ENCODE measurements at regions not wholly inside any gene's neighbourhood (a gene's known extent, or its start where the extent isn't known, plus 50 kb on each side); places are given as distances from the start of the nearest gene placed in this dataset.

DNA sequence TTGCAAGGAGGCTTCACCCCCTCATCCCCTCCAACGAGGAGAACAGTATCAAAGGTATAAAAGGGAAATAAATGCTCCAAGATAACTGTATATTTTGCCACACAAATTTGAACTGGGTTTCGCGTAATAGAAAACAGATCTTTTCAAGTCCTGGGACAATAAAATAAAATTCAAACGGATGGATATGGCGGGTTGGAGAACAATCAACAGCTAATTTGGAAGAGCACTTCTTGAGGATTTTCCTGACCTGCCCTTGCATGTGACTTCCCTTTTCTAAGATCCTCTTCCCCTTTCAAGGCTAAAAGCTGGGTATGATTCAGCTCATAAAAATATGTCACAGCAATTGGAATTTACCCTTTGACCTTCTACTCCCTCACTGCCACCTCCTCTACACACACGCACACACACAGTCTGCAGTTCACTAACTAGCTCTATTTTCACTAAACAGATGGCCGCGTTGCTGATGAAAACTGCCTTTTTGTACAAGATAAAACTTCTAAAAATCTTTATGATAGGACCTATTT, 386.9 kb downstream of the FIGN start:
- WGBS, 10 experiments, result 20 to 100% (median 74%) methylated on average over 1 to 8 of the region's 8 CpGs; no CpG with 5 or more reads in 1 of the 10 experiments
- ATAC-seq (replicated peaks in 6 of 8), result peak in 5 of 8 experiments; percentile 20 to 65 (median 50)
- Histone ChIP-seq H3K4me3 (peak overlapping the region in 1 of 5 donors; percentile 23), H3K27ac (no peak overlapping the region), H3K4me1 (replicated peaks in 1 of 2) (peaks cover 5 to 35% of the 10 kb centered on the region in 2 donors)
- in situ Hi-C loops (cut with MboI; ENCODE audit: low pct_unique_long_range_greater_than_20kb in 2 of 9, low sequenced_read_pairs in 9 of 9, unreplicated experiment in 9 of 9), result loop anchor here in 2 of 9 experiments (25.0 kb wide), 3 partner anchors 538 to 1088 kb away; no protein-coding TSS in a partner anchor

DNA sequence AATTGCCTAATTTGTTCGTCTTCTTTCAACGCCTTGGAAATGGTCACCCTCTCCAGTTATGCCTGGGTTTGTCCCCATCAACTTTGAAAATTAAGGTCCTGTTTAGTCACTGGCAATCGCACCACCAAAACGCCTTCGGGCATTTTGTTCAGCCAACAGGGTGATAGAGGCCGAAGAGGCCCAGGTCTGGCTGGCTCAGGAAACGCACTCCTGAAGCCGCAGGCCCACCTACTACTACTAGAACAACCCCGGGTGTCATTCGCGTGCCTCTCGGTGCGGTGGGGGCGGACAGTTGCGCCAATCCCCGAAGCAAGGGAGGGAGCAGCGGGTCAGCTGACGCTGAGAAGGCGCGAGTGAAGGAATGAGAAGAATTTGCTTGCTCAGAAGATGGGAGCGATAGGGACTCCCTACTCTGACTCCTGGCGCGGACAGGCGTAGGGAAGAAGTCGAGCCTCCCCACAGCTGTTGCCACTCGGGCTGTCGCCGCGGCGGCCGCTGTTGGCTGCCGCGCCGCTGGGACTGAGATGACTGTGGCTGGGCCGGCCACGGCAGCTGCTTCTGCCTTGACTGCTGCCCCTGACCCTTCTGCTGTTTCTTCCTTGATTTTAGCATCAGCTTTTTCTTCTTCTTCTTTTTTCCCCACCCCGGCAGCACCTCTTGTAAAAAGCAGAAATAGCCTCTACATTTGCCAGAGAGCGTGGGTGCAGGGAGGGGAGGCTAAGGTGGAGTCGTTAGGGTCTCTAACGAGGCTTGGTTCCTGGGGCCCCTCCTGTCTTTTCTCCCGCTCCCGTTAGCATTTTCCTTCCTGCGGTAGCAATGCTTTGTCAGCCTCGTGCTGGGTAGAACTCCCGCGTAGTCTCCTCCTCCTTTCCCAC, 387.6 kb downstream of the FIGN start:
- in situ Hi-C loops (cut with MboI; ENCODE audit: low pct_unique_long_range_greater_than_20kb in 2 of 9, low sequenced_read_pairs in 9 of 9, unreplicated experiment in 9 of 9), result loop anchor here in 2 of 9 experiments (25.0 kb wide), 3 partner anchors 539 to 1089 kb away; no protein-coding TSS in a partner anchor
- H3K27ac ChIP-seq, result peak overlapping the region; percentile 14 to 53
- 11 to 100% (median 48%) methylated on average over 3 to 16 of the region's 46 CpGs; no CpG with 5 or more reads in 2 of the 10 experiments for WGBS, 10 experiments
- H3K4me1 ChIP-seq (replicated peaks in 1 of 2), result peaks cover 5 to 35% of the 10 kb centered on the region in 2 donors
- H3K4me3 ChIP-seq, result peak overlapping the region in 4 of 5 donors; percentile 3 to 23 (median 12)
- peak in 6 of 8 experiments; percentile 88 to 96 (median 94) for ATAC-seq (replicated peaks in 6 of 8)

DNA sequence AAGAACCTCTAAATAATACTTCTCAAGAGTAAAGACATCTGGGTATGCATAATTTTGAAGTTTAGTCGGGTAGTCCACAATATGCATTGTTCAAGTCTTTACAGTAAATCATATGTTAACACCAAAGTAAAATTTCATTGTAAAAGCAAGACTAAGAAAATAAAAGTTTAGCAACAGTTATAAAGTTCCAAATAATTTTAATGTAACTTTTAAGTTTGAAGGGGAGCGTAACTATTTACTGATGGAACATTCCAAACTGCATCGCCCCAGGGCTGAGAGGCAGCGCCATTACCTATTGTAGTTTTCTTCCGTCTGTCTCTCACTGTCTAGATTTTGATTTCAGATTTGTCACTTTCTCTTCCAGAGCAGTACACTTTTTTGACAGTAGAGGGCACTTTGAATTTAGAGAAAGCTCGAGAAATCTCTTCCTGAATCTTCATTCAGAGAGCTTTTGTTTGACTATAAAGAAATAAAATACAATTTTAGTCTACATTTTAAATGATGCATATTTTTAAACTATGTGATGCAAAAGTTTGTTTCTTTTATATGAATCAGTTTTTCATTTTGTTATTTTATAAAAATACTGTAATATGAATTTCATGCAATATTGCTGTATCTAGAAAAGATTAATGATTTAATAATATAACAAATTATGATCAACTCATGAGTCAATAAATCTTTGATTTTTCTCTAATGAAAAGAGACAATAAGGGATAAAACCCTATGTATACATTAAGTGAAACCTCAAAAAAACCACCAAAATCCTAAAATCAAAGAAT, 389.8 kb downstream of the FIGN start:
- ATAC-seq (replicated peaks in 6 of 8), result peak in 2 of 8 experiments; percentile 45 to 55
- 0 to 22% (median 6%) methylated on average over 3 to 6 of the region's 6 CpGs for WGBS, 10 experiments
- H3K4me1 ChIP-seq (replicated peaks in 1 of 2), result peaks cover 5 to 27% of the 10 kb centered on the region in 2 donors
- H3K27ac ChIP-seq, result no peak overlapping the region
- in situ Hi-C loops (cut with MboI; ENCODE audit: low pct_unique_long_range_greater_than_20kb in 2 of 9, low sequenced_read_pairs in 9 of 9, unreplicated experiment in 9 of 9), result loop anchor here in 2 of 9 experiments (25.0 kb wide), 3 partner anchors 541 to 1091 kb away; no protein-coding TSS in a partner anchor
- H3K4me3 ChIP-seq, result no peak overlapping the region

DNA sequence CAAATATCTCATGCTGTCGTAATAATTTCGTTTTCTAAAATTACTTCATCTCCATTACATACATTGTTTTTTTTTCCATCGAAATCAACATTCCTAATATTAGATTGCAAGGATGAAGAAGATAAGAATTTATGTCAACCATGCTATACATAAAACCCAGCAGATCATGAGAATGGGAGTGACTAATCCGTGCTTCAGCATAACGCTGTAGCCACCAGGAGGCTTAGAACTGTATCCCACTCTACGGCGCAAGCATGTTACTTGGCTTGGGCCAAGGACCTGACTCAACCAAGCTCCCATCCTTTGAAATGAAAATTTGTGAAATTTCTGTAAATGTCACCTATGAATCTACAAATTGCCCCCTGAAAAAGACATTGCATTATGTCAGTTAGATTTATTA, 392.5 kb downstream of the FIGN start:
- 81 to 100% (median 94%) methylated on average over 2 to 7 of the region's 7 CpGs; no CpG with 5 or more reads in 1 of the 10 experiments for WGBS, 10 experiments
- Histone ChIP-seq H3K4me3 (no peak overlapping the region), H3K4me1 (replicated peaks in 1 of 2) (peaks cover under 1 to 10% of the 10 kb centered on the region in 2 donors), H3K27ac (no peak overlapping the region)
- in situ Hi-C loops (cut with MboI; ENCODE audit: low pct_unique_long_range_greater_than_20kb in 2 of 9, low sequenced_read_pairs in 9 of 9, unreplicated experiment in 9 of 9), result loop anchor here in 2 of 9 experiments (25.0 kb wide), 3 partner anchors 544 to 1094 kb away; no protein-coding TSS in a partner anchor
- no peak for ATAC-seq (replicated peaks in 6 of 8)

DNA sequence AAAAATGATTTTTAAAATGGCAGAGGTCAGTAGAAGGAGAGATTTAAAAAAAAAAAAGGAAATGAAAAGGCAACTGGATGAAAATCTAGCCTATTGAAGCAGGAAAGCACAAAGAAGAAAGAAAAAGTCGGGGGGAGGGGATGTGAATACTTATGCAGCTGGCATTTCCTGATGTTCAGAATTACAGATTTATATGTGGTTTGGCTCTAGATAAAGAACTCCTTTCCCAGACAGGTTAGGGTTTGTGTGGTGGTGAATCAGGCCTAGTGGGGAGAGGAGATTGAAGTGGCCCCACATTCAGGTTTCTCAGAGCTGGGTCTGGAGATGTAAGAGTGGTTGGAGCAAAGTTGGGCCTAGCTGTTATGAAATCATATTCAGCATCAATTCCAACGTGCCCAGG, 394.4 kb downstream of the FIGN start:
- Histone ChIP-seq H3K27ac (no peak overlapping the region), H3K4me1 (replicated peaks in 1 of 2) (no peaks in the 10 kb centered on the region), H3K4me3 (no peak overlapping the region)
- in situ Hi-C loops (cut with MboI; ENCODE audit: low pct_unique_long_range_greater_than_20kb in 2 of 9, low sequenced_read_pairs in 9 of 9, unreplicated experiment in 9 of 9), result loop anchor here in 2 of 9 experiments (25.0 kb wide), 3 partner anchors 546 to 1096 kb away; no protein-coding TSS in a partner anchor
- ATAC-seq (replicated peaks in 6 of 8), result no peak
- WGBS, 10 experiments, result 24 to 100% (median 75%) methylated on average over 1 to 2 of the region's 2 CpGs

DNA sequence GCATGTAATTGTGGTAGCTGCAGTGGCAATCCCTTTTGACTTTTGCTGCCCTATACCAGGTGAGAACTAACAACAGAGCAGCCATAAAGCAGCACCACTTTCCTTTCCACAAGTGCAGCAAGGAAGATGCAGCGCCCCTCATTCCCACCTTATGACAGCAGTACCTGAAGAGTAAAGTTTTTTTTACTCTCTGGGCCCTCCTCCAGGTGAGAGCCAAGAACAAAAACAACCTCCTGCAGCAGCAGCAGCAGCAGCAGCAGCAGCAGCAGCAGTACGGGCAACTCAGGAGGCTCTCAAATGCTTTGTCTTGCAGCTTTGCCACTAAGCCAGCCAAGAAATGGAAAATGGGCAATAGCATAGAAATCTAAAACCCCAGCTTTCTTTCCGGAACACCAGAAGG, 397.5 kb downstream of the FIGN start:
- no peak for ATAC-seq (replicated peaks in 6 of 8)
- in situ Hi-C loops (cut with MboI; ENCODE audit: low pct_unique_long_range_greater_than_20kb in 2 of 9, low sequenced_read_pairs in 9 of 9, unreplicated experiment in 9 of 9), result loop anchor here in 2 of 9 experiments (25.0 kb wide), 3 partner anchors 549 to 1099 kb away; no protein-coding TSS in a partner anchor
- Histone ChIP-seq H3K4me3 (no peak overlapping the region), H3K27ac (no peak overlapping the region), H3K4me1 (replicated peaks in 1 of 2) (no peaks in the 10 kb centered on the region)
- 17 to 100% (median 92%) methylated on average over 1 to 3 of the region's 3 CpGs for WGBS, 10 experiments

DNA sequence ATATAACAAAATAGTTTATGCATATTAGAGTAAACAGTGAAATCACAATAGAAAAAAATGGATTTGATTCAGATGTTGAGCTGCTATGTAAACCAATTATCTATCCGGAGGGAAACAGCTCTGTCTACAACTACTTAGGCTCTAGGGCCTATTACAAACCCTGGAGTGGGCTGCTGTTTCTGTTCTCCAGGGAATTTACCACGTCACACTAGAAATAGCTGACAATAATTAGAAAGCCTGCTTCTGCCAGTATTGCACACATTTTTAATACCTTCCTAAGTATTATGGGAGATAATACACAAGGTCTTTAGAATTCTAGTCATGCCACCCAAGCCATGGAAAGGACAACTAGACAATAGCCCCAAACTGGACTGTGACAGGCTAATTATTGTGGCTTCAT, 411.1 kb downstream of the FIGN start:
- H3K4me3 ChIP-seq, result no peak overlapping the region
- ATAC-seq (replicated peaks in 6 of 8), result peak in 5 of 8 experiments; percentile 84 to 99 (median 95)
- in situ Hi-C loops (cut with MboI; ENCODE audit: low pct_unique_long_range_greater_than_20kb in 2 of 9, low sequenced_read_pairs in 9 of 9, unreplicated experiment in 9 of 9), result loop anchor here in 2 of 9 experiments (25.0 kb wide), 3 partner anchors 563 to 1113 kb away; no protein-coding TSS in a partner anchor
- WGBS, 10 experiments, result 14 to 88% (median 49%) methylated on average over 1 to 2 of the region's 2 CpGs; no CpG with 5 or more reads in 1 of the 10 experiments
- no peak overlapping the region for H3K27ac ChIP-seq
- peaks cover 0 to 8% of the 10 kb centered on the region in 2 donors for H3K4me1 ChIP-seq (replicated peaks in 1 of 2)

DNA sequence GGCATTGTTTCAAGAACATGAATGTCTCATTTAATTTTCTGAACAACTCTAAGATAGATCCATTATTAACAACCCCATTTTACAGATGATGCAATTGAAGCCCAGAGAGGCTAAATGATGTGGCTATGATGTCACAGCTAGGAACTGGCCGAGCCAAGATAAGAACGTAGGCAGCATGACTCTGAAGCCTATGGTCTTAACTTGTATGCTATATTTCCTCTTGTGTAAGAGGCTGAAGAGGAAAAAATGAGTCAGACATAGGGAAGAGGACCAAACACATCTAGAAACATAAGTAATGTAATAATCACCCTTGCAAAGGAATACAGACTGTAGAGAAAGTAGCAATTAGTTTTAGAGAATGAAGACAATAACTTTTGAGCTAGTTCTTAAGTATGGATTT, 416.8 kb downstream of the FIGN start:
- WGBS, 10 experiments, result 50 to 100% (median 85%) methylated on average over 1 to 2 of the region's 2 CpGs; no CpG with 5 or more reads in 2 of the 10 experiments
- in situ Hi-C loops (cut with MboI; ENCODE audit: low pct_unique_long_range_greater_than_20kb in 2 of 9, low sequenced_read_pairs in 9 of 9, unreplicated experiment in 9 of 9), result no loop called here
- no peak overlapping the region for H3K27ac ChIP-seq
- H3K4me1 ChIP-seq (replicated peaks in 1 of 2), result no peaks in the 10 kb centered on the region
- ATAC-seq (replicated peaks in 6 of 8), result no peak
- H3K4me3 ChIP-seq, result no peak overlapping the region

DNA sequence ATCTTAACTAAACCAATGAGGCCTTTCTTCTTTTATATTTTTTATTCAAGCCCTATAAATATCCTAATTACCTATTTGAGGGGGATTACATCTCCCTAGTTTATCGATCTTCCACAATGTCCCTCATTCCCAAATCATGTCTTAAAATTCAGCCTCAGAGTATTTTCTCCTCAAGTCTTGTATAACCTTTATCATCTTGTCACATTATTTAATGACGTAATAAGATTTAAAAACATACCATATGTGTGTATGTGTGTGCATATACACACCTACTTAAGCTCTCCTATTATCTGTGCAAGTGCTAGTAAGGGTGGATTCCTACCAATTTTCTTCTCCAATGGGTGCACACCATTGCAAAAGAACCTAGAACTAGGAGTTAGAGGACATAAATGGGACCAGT, 421.1 kb downstream of the FIGN start:
- WGBS, 10 experiments, result 44 to 100% (median 90%) methylated on average over 1 to 2 of the region's 2 CpGs
- ATAC-seq (replicated peaks in 6 of 8), result no peak
- in situ Hi-C loops (cut with MboI; ENCODE audit: low pct_unique_long_range_greater_than_20kb in 2 of 9, low sequenced_read_pairs in 9 of 9, unreplicated experiment in 9 of 9), result no loop called here
- H3K27ac ChIP-seq, result no peak overlapping the region
- no peak overlapping the region for H3K4me3 ChIP-seq
- H3K4me1 ChIP-seq (replicated peaks in 1 of 2), result peaks cover 0 to 7% of the 10 kb centered on the region in 2 donors

DNA sequence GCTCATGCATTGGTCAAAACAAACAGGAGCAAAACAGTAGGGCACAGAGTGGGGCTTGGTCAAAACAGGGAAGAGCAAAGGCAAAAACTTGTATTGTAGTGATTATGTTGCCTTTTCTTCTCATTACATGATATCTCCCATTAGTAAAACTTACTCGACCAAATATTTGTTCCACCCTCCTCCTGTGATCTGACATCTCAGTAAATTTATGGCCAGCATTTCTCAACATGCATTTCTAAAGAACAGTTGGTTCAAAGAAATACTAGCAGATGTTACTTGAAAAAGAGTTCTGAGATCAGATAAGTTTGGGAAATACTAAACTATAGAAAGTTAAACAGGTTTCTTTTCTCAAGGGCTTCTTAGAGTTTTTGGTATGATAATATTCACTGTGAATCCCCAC, 423.1 kb downstream of the FIGN start:
- Histone ChIP-seq H3K4me3 (no peak overlapping the region), H3K27ac (no peak overlapping the region), H3K4me1 (replicated peaks in 1 of 2) (peaks cover 0 to 7% of the 10 kb centered on the region in 2 donors)
- peak in 4 of 8 experiments; percentile 26 to 61 (median 32) for ATAC-seq (replicated peaks in 6 of 8)
- 0 to 33% (median 4%) methylated on average over 1 of the region's 1 CpG; no CpG with 5 or more reads in 2 of the 10 experiments for WGBS, 10 experiments
- in situ Hi-C loops (cut with MboI; ENCODE audit: low pct_unique_long_range_greater_than_20kb in 2 of 9, low sequenced_read_pairs in 9 of 9, unreplicated experiment in 9 of 9), result no loop called here

DNA sequence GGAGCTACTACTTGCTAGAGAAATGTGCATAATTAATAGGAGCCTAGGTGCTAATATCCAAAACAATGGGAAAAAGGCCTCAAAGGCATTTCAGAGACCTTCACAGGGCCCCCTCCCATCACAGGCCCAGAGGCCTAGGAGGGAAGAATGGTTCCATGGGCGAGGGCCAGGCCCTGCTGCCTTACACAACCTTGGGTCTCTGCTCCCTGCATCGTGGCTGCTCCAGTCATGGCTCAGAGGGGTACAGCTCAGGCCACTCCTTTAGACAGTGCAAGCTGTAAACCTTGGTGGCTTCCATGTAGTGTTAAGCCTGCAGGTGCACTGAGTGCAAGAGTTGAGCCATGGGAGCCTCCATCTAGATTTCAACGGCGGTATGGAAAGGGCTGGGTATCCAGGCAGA, 429.2 kb downstream of the FIGN start:
- no peak for ATAC-seq (replicated peaks in 6 of 8)
- in situ Hi-C loops (cut with MboI; ENCODE audit: low pct_unique_long_range_greater_than_20kb in 2 of 9, low sequenced_read_pairs in 9 of 9, unreplicated experiment in 9 of 9), result no loop called here
- WGBS, 10 experiments, result 67 to 100% (median 92%) methylated on average over 1 to 3 of the region's 4 CpGs; no CpG with 5 or more reads in 6 of the 10 experiments
- no peak overlapping the region for H3K4me3 ChIP-seq
- H3K27ac ChIP-seq, result no peak overlapping the region
- no peaks in the 10 kb centered on the region for H3K4me1 ChIP-seq (replicated peaks in 1 of 2)

DNA sequence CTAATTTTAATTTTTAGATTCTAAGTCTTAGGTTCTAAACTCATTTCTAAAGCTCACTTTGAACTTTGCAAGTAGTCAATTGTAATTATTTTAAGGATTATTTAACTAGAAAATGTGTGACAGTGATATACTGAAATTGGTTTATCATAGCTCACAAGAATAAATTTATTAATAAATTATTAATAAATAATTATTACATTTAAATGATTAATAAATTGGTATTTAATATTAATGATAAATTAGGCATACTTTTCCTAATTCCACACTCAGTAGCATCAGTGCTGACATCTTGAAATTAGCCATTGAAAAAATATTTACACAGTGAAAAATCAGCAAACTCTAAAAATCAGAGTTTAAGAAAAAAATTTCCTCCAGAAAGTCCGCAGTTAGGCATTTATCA, 433.7 kb downstream of the FIGN start:
- Histone ChIP-seq H3K4me1 (replicated peaks in 1 of 2) (no peaks in the 10 kb centered on the region), H3K4me3 (no peak overlapping the region), H3K27ac (no peak overlapping the region)
- ATAC-seq (replicated peaks in 6 of 8), result no peak
- WGBS, 10 experiments, result 11 to 100% (median 93%) methylated on average over 1 of the region's 1 CpG; no CpG with 5 or more reads in 1 of the 10 experiments
- in situ Hi-C loops (cut with MboI; ENCODE audit: low pct_unique_long_range_greater_than_20kb in 2 of 9, low sequenced_read_pairs in 9 of 9, unreplicated experiment in 9 of 9), result no loop called here
